Daoy (cell line): ENCODE measurements at regions not wholly inside any gene's neighbourhood (a gene's known extent, or its start where the extent isn't known, plus 50 kb on each side); places are given as distances from the start of the nearest gene placed in this dataset.
"Not testable (repeated sequence)": the region's sequence is repeated elsewhere in the genome, so short reads cannot be mapped to it uniquely, and the experiment has no call there.

Source experiments
- DNase-seq: peaks from one replicate; pipeline ENCODE4 v3.0.0-alpha.2; 2015; ENCODE audit warnings: low read depth

DNA sequence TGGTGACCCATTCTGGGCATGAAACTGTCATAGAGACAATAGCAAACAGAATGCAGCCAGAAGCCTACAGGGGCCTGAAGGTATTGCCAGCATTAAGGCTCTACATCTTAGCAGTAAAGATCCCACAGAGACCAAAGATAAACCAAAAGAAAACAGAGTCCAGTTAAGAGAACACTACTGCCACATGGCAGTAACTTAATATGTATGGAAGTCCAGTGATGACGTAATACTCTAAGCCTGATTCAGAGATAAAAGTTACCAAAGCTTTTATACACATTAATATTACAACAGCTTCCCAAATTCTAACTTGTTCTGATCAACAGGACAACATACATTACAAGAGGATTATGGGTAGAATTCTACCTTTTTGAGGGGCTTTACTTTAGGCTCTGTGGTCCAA lies 371.5 kb downstream of the PRELID2 start:
- DNase-seq = no peak

DNA sequence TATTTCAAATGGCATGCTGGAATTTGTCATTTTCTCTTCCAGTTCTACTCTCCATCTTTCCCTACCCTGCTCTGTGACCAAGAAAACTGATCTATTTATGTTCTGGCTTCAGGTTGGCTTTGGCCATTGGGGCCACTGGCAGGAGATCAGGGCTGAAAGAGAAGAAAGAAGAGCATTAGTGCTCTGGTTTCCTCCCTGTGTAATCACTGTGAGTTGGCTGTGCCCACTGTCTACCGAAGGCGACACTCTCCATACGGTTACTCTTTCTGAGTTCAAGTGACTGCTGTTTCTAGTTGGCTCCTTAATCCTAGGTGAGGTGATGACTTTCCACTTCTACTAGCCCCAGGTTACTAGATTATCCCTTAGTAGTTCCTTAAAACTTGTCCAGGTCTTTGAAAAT lies 372.6 kb downstream of the PRELID2 start:
- no peak for DNase-seq

DNA sequence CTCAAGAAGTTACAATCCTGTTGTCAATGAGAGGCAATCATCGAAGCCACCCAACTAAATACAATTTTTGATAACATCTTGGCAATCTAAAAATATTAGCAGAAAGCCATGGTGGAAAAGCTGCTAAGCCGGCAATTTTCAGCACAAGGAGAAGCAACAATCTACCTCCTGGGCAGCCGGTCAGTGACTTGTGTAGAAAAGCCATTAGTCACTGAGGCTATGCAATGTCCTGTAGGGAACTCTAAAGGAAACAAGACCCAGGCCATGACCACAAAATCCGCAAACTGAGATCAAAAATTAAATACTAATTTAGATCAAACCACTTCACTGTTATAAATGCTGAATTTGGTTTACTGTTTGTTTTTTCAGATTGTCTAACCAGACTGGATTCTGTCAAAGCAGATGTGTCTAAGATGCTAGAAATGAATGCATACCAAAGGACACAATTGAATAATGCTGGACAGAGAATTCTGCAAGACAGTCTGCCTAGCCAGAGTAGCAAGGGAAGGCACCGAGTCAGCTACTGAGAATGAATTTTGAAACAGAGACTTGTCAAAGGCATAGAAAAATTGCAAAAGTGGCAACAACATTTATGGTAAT lies 384.8 kb downstream of the PRELID2 start:
- DNase-seq = no peak

- DNase-seq = no peak
Measured at GRCh38 chr5:145449794-145450193, 385.3 kb downstream of the PRELID2 start.

DNA sequence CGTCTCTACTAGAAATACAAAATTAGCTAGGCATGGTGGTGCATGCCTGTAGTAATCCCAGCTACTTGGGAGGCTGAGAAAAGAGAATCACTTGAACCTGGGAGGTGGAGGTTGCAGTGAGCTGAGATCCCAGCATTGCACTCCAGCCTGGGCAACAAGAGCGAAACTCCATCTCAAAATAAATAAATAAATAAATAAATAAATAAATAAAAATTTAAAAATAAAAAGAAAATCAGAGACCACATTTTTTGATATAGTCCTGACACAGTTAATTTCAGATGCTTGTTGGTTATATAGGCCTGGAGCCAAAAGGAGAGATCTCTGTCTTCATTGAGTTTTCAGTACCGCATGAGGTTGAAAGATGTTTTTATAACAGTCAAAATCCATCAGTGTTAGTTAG lies 388.3 kb downstream of the PRELID2 start:
- not testable (repeated sequence) for DNase-seq

DNA sequence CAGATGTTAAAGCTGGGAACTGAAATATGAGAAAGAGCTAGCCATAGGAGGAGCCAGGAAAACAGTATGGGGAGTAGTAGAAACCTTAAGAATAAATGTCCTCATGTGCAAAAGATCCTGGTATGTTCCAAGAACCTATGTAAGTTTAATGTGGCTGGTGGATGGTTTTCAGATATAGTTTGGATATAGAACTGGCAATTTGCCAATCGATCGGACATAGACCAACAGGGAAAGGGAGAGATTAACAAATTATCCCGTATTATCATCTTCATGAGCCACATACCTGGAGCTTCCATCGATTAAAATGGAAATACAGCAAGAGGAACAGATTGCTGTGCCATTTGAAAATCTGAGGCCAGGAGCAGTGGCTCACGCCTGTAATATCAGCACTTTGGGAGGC lies 388.7 kb downstream of the PRELID2 start:
- no peak for DNase-seq

- no peak for DNase-seq
Measured at GRCh38 chr5:145445027-145445426, 390.1 kb downstream of the PRELID2 start.

- no peak for DNase-seq
Measured at GRCh38 chr5:145443964-145444363, 391.2 kb downstream of the PRELID2 start.

DNA sequence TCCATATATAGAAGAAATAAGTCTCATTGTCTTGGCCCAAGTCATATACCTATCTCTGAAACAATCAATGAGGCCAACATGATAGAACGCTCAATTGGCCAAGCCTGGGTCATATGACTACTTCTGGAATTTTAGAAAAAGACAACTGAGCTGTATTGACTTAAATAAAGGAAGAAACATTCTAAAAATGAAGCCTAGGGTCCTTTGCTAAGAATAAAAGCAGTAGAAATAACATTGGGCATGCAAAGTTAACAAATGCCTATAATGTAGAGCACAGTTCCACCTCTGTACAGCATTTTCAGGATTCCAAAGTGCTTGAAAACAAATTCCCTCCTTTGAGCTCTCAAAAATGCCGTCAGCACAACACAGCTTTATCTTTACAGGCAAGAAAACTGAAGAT lies 391.8 kb downstream of the PRELID2 start:
- no peak for DNase-seq

DNA sequence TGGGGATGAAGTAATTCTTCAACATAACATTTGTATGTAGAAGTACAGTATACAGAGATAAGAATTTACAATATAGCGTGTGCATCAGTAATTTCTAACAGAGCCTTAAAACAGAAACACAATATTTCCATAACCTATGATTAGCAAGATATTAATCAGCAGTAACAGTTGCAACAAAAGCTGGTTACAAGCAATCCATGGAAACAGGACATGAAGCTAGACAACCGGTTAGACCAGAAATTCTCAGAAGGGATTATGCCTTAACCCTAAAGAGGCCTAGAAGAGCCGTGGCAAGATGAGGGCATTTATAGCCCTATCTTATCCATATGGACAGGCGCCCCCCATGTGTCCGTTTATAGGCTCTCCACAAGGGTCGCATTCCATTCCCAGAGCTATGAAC lies 392.5 kb downstream of the PRELID2 start:
- DNase-seq = not testable (repeated sequence)

DNA sequence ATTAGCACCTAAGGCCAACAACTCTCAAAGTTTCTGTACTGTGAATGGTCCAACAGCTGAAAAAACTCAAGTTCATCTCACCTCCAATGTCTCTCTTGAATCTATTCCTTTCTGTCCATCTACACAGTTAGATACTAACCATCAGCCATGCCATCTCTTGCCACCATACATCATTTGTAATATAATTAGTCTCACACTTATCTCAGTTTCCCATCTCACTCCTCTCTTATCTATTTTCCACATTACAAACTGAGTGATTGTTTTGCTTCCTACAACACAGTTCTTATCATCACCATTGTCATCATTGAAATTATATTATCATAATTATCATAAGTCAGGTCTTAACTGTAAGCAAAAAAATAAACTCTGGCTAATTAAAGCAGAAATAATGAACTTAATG lies 393.9 kb downstream of the PRELID2 start:
- no peak for DNase-seq

DNA sequence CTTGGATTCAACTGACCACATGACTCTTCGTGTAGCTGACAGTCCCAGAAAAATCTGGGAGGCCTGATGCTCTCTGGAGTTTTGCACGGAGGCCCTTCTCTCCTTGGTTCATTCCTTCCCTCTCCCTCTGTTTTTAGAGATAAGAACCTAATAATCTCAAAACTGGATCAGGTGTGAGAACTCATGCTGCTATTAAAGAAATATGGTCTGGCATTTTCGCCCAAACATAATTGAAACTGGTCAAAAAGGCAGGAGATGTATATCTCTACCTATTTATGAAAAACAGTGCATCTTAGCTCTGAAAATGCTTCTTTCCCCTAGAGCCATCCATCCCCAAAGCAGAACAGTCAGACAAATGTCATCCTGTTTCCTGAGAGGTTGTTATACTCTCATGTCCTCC lies 397.5 kb downstream of the PRELID2 start:
- DNase-seq = no peak

- no peak for DNase-seq
Measured at GRCh38 chr5:145433077-145433476, 402.1 kb downstream of the PRELID2 start.

DNA sequence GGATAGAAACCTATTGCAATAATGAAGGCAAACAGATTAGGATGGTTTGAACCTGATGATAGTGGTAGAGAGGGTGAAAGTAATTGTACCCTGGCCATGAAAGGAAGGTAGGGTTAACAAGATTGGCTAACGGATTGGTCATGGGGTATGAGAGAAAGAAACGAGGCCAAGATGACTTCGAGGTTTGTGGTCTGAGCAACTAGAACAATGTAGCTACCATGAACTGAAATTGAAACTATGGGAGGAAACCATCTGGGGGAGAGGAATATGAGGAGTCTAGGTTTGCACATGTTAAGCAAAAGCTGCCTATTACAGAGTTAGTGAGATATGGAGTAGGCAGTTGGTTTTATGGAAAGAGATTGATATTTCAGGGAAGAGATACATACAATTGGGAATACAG lies 406.0 kb downstream of the PRELID2 start:
- no peak for DNase-seq

DNA sequence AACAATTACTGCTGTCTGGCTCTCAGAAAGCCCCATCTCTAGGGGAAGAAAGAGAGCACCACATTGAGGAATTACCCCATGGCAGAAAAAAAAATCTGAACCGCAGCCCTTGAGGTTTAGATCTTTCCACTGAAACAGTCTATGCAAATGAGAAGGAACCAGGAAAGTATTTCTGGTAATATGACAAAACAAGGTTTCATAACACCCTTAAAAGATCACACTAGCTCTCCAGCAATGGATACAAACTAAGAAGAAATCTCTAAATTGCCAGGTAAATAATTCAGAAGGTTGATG lies 427.1 kb downstream of the PRELID2 start:
- DNase-seq = no peak

- DNase-seq = no peak
Measured at GRCh38 chr5:145407300-145408047, 427.7 kb downstream of the PRELID2 start.

GRCh38 chr5:145403992-145404391 lies 431.1 kb downstream of the PRELID2 start:
- no peak for DNase-seq

DNA sequence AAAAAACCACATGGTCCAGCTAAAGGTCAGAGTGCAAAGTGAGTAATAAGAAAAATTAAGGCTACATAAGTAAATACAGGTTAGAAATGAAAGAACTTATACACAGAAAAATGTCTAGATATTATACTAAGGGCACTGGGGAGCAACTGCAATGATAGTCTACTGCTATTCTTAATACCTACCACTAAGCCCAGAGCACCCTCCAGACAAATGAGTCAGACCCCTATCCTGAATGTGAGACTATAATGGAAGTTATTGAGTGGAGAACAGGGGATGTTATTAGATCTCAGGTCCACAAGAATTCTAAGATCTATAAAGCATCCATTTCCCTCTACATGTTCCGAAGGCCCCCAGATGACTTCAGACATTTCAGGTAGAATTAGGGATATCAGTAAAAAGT lies 438.3 kb downstream of the PRELID2 start:
- DNase-seq = no peak

GRCh38 chr5:145395151-145395550 lies 440.0 kb downstream of the PRELID2 start:
- not testable (repeated sequence) for DNase-seq

- DNase-seq = no peak
Measured at GRCh38 chr5:145393426-145393825, 441.7 kb downstream of the PRELID2 start.

GRCh38 chr5:145389047-145389446 lies 446.1 kb downstream of the PRELID2 start:
- DNase-seq = no peak

DNA sequence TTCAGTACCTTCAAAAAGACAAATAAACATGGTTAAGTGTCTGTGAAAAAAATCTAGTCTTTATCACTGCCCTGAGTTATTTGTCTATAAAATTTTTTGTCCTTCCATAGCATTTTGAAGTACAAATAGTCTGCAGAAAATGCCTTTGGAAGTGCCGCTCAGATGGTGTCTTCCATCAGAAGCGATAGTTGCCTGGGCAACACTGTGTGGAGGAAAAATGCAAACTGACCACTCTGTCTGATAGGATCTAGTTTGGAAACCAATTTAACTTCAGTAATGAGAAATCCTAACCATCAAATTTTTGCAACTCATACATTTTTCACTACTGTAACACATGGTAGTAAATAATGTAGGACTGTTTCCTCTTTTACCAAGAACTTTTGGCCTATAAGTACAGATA lies 449.9 kb downstream of the PRELID2 start:
- DNase-seq = no peak

DNA sequence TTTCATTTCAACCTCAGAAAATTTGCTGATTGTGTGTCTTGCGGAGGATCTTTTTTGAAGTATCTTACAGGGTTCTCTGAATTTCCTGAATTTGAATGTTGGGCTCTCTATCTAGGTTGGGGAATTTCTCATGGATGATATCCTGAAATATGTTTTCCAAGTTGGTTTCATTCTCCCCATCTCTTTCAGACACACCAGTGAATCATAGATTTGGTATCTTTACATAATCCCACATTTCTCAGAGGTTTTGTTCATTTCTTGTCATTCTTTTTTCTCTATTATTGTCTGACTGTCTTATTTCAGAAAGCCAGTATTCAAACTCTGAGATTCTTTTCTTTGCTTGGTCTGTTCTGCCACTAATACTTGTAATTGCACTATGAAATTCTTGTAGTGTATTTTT lies 456.9 kb downstream of the PRELID2 start:
- DNase-seq = no peak

DNA sequence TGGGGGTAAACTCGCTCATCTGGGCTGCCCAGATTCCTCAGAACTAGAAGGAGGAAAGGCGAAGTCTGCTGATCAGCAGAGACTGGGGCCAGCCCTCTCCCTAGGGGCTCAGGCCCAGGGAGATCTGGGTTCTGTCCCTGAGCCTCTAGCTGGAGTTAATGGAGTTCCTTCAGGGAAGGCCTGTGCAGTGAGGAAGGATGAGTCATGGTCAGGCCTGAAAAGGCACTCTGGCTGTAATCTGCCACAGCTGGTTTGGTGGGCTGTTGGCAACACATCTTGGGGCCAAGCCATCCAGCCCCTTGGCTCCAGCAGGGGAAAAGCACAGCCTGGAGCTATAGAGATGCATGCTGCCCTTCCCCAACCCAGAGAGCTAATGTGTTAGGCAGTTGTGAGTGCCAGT lies 459.6 kb downstream of the PRELID2 start:
- DNase-seq = no peak
